ENCODE measurements at regions not wholly inside any gene's neighbourhood (a gene's known extent, or its start where the extent isn't known, plus 50 kb on each side); places are given as distances from the start of the nearest gene placed in this dataset.

DNA sequence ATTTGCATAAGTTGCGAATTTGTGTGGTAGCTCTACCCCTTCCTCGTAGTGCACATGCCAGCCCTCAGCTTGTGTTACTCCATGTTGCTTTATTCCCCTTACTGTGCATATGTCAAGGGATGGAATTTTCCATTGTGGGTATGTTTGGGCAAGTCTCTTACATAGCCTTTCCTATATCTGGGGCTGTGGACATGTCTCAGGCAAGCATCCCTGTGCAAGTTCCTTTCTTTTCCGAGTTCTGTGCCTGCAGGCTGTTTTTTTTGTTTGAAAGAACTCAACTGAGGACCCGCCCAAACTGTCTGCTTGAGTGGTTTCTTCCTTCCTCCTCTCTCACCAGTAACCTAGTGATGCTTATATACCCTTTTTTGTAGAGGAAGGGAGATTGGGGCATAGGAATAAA lies 1739.1 kb upstream of the PIK3C3 start (continued):
- TF ChIP-seq, protein P1, sequence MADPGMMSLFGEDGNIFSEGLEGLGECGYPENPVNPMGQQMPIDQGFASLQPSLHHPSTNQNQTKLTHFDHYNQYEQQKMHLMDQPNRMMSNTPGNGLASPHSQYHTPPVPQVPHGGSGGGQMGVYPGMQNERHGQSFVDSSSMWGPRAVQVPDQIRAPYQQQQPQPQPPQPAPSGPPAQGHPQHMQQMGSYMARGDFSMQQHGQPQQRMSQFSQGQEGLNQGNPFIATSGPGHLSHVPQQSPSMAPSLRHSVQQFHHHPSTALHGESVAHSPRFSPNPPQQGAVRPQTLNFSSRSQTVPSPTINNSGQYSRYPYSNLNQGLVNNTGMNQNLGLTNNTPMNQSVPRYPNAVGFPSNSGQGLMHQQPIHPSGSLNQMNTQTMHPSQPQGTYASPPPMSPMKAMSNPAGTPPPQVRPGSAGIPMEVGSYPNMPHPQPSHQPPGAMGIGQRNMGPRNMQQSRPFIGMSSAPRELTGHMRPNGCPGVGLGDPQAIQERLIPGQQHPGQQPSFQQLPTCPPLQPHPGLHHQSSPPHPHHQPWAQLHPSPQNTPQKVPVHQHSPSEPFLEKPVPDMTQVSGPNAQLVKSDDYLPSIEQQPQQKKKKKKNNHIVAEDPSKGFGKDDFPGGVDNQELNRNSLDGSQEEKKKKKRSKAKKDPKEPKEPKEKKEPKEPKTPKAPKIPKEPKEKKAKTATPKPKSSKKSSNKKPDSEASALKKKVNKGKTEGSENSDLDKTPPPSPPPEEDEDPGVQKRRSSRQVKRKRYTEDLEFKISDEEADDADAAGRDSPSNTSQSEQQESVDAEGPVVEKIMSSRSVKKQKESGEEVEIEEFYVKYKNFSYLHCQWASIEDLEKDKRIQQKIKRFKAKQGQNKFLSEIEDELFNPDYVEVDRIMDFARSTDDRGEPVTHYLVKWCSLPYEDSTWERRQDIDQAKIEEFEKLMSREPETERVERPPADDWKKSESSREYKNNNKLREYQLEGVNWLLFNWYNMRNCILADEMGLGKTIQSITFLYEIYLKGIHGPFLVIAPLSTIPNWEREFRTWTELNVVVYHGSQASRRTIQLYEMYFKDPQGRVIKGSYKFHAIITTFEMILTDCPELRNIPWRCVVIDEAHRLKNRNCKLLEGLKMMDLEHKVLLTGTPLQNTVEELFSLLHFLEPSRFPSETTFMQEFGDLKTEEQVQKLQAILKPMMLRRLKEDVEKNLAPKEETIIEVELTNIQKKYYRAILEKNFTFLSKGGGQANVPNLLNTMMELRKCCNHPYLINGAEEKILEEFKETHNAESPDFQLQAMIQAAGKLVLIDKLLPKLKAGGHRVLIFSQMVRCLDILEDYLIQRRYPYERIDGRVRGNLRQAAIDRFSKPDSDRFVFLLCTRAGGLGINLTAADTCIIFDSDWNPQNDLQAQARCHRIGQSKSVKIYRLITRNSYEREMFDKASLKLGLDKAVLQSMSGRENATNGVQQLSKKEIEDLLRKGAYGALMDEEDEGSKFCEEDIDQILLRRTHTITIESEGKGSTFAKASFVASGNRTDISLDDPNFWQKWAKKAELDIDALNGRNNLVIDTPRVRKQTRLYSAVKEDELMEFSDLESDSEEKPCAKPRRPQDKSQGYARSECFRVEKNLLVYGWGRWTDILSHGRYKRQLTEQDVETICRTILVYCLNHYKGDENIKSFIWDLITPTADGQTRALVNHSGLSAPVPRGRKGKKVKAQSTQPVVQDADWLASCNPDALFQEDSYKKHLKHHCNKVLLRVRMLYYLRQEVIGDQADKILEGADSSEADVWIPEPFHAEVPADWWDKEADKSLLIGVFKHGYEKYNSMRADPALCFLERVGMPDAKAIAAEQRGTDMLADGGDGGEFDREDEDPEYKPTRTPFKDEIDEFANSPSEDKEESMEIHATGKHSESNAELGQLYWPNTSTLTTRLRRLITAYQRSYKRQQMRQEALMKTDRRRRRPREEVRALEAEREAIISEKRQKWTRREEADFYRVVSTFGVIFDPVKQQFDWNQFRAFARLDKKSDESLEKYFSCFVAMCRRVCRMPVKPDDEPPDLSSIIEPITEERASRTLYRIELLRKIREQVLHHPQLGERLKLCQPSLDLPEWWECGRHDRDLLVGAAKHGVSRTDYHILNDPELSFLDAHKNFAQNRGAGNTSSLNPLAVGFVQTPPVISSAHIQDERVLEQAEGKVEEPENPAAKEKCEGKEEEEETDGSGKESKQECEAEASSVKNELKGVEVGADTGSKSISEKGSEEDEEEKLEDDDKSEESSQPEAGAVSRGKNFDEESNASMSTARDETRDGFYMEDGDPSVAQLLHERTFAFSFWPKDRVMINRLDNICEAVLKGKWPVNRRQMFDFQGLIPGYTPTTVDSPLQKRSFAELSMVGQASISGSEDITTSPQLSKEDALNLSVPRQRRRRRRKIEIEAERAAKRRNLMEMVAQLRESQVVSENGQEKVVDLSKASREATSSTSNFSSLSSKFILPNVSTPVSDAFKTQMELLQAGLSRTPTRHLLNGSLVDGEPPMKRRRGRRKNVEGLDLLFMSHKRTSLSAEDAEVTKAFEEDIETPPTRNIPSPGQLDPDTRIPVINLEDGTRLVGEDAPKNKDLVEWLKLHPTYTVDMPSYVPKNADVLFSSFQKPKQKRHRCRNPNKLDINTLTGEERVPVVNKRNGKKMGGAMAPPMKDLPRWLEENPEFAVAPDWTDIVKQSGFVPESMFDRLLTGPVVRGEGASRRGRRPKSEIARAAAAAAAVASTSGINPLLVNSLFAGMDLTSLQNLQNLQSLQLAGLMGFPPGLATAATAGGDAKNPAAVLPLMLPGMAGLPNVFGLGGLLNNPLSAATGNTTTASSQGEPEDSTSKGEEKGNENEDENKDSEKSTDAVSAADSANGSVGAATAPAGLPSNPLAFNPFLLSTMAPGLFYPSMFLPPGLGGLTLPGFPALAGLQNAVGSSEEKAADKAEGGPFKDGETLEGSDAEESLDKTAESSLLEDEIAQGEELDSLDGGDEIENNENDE (IDR thresholded peaks at IDR 0.05; ENCODE audit: insufficient replicate concordance, low read length), result no peak
- TF ChIP-seq YY1 (IDR thresholded peaks at IDR 0.05; ENCODE audit: low read depth, low read length) (no peak), EGR1 (IDR thresholded peaks at IDR 0.05; ENCODE audit: borderline replicate concordance, low read depth, low read length) (no peak), NRF1 (IDR thresholded peaks at IDR 0.05; ENCODE audit: low read depth, low read length) (no peak), SP4 (IDR thresholded peaks at IDR 0.05; ENCODE audit: low read length) (no peak), JUND (IDR thresholded peaks at IDR 0.05; ENCODE audit: low read length) (no peak), MAFK (IDR thresholded peaks at IDR 0.05; ENCODE audit: low read depth, low read length) (no peak), RXRA (IDR thresholded peaks at IDR 0.05; ENCODE audit: insufficient read depth, low read depth, low read length) (no peak), CTCF (IDR thresholded peaks at IDR 0.05; ENCODE audit: control extremely low read depth in 1 of 3, insufficient read depth in 1 of 3, low read depth in 1 of 3, low read length in 3 of 3) (no peak), SIRT6 (IDR thresholded peaks at IDR 0.05; ENCODE audit: low read length) (no peak)

Data from H1 (cell line).